Activated naive CD8-positive, alpha-beta T cell treated with anti-CD3 and anti-CD28 coated beads for 36 hours (primary cell): ENCODE measurements at regions not wholly inside any gene's neighbourhood (a gene's known extent, or its start where the extent isn't known, plus 50 kb on each side); places are given as distances from the start of the nearest gene placed in this dataset.

ENCODE experiments used
- DNase-seq: peaks from one replicate; pipeline ENCODE4 v3.0.0; 2021
- H3K27ac Mint-ChIP-seq: one replicate; pipeline ENCODE4 v1.8.0; 2022; ENCODE audit warnings: mild to moderate bottlenecking, moderate library complexity, mixed read lengths
- H3K27me3 Mint-ChIP-seq: one replicate; pipeline ENCODE4 v1.8.0; 2022; ENCODE audit warnings: mild to moderate bottlenecking, mixed read lengths
- H3K36me3 Mint-ChIP-seq: one replicate; pipeline ENCODE4 v1.8.0; 2021; ENCODE audit warnings: mild to moderate bottlenecking, mixed read lengths
- H3K4me1 Mint-ChIP-seq: one replicate; pipeline ENCODE4 v1.8.0; 2021; ENCODE audit warnings: mixed read lengths
- H3K4me3 Mint-ChIP-seq: one replicate; pipeline ENCODE4 v1.8.0; 2022; ENCODE audit warnings: mild to moderate bottlenecking, moderate library complexity, mixed read lengths
- H3K9me3 Mint-ChIP-seq: one replicate; pipeline ENCODE4 v1.8.0; 2022; ENCODE audit warnings: mixed read lengths

DNA sequence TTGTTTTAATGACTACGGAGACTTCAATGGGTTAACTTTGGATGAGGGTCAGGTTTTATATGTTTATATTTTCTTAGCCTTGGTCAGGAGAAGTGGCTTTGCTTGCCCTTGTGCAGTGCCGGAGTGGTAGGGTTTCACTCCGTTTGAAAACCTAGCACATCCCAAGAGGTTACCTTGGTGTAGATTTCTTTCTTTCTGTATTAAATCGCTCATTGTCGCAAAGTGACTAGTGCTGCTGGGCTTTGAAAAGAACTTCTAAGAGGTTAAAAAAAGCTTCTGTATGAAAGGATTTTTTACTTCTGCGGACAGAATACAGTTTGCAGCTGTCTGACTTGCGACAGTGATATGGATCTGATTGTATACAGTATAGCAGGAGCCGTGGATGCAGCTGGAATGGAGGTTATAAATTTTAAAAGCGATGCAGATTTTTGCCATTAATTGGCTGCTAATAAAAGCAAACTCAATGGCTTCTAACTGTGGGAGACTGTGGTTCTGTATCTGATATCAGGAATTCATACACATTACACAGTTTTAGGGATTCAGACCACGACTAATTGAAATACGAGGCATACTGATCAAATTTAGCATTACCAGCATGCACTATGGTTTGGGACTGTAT, 340.9 kb upstream of the PITX2 start:
- no peaks in the 10 kb centered on the region for H3K4me1 Mint-ChIP-seq
- DNase-seq: no peak
- H3K9me3 Mint-ChIP-seq: no peaks in the 10 kb centered on the region
- H3K4me3 Mint-ChIP-seq: no peak overlapping the region
- H3K27ac Mint-ChIP-seq: no peak overlapping the region
- H3K27me3 Mint-ChIP-seq: no peaks in the 10 kb centered on the region
- no peaks in the 10 kb centered on the region for H3K36me3 Mint-ChIP-seq

DNA sequence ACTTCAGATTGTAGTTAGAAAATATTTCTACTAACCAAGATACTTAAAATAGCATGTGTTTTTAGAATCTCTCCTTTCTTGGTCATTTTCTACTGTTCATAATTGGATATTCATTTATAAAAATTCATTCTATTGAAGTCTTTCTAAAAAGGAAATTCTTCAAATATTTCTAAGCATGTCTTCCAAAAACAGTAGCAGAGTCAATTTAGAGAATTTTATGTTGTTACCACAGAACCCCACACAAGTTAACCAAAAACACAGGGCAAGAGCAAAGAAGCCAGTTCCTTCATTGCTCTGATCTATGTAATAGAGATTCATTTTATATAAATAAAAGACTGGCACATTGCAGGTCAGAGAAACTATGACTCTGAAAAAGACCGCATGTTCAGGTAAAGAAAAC, 345.1 kb upstream of the PITX2 start:
- Mint-ChIP-seq H3K36me3 (no peaks in the 10 kb centered on the region), H3K27me3 (no peaks in the 10 kb centered on the region), H3K27ac (no peak overlapping the region), H3K4me3 (no peak overlapping the region), H3K9me3 (no peaks in the 10 kb centered on the region), H3K4me1 (no peaks in the 10 kb centered on the region)
- no peak for DNase-seq

DNA sequence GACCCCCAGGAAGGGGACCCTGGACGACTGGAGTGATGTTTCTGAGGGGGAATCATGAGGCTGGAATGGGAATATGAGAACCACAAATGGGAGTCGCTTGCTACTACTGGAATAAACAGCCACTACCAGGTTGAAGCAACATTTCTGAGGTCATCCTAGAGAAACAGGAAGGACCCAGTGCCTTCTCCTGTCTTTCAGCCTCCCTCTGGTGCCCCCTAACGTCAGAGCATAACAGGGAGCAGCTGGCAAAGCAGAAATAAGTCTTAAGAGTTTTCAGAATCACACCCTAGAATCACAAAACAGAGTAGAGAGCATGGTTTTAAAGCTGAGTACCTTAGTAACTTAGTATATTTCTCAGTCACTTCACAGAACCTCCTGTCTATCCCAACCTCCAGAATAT, 347.8 kb upstream of the PITX2 start:
- Mint-ChIP-seq H3K27me3 (no peaks in the 10 kb centered on the region), H3K27ac (no peak overlapping the region), H3K9me3 (no peaks in the 10 kb centered on the region), H3K4me3 (no peak overlapping the region), H3K36me3 (no peaks in the 10 kb centered on the region), H3K4me1 (no peaks in the 10 kb centered on the region)
- no peak for DNase-seq

DNA sequence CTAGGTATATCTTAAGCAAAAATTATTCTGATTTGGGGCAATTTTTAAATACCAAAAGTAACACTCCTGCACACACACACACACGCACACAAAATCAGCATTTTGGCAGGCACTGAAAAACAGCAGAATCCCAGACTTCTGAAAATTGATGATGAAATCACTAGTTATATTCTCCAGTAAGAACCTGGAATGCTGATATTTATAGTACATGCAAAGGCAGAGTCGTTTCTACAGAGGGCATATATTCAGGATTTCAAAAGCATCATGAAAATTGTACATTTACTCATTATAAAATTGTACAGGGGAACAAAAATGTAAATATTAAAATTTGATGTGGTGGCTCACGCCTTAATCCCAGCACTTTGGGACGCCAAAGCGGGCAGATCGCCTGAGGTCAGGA, 352.5 kb upstream of the PITX2 start:
- no peaks in the 10 kb centered on the region for H3K4me1 Mint-ChIP-seq
- H3K36me3 Mint-ChIP-seq: no peaks in the 10 kb centered on the region
- no peak for DNase-seq
- no peaks in the 10 kb centered on the region for H3K27me3 Mint-ChIP-seq
- no peak overlapping the region for H3K27ac Mint-ChIP-seq
- no peak overlapping the region for H3K4me3 Mint-ChIP-seq
- peaks cover 2% of the 10 kb centered on the region for H3K9me3 Mint-ChIP-seq

DNA sequence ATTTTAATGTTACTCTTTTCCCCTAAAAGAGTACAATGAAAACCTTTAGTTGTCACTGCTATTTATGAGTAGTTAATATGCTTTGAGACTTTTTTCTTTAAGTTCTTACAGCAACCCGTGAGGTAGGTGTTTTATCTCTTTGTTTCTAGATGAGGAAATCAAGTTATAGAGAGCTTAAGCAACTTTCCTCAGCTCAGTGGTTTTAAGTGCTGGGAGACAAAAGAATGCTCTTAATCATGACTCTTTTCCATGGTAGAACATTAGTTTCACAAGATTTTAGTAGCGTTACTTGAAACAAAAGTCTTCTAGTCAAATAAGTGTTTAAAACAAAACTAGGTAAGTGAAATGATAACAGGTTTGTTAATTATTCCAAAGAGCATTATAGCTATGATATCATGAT, 354.7 kb upstream of the PITX2 start:
- no peak for DNase-seq
- Mint-ChIP-seq H3K27me3 (no peaks in the 10 kb centered on the region), H3K4me3 (no peak overlapping the region), H3K36me3 (no peaks in the 10 kb centered on the region), H3K4me1 (no peaks in the 10 kb centered on the region), H3K27ac (no peak overlapping the region), H3K9me3 (peaks cover 2% of the 10 kb centered on the region)

DNA sequence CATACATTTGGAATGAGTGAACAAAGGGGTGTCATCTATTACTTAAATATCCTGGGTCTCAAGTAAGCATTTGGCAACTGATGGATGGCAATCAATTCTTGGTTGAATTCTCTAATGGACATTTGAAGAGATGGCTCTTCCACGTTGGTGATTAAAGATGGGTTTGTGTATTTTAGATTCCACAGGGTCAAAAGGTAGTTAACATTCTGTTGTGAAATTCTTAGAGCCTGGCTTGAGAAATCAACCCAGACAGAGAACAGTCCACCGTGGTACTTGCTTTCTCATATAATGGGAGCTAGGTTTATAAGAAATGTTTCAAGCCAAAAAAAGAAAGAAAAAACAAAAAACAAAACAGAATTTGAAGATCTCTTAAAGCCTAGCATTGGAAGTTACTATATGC, 355.9 kb upstream of the PITX2 start:
- Mint-ChIP-seq H3K4me1 (no peaks in the 10 kb centered on the region), H3K36me3 (no peaks in the 10 kb centered on the region), H3K27ac (no peak overlapping the region), H3K27me3 (no peaks in the 10 kb centered on the region), H3K4me3 (no peak overlapping the region), H3K9me3 (peaks cover 2% of the 10 kb centered on the region)
- DNase-seq: no peak

DNA sequence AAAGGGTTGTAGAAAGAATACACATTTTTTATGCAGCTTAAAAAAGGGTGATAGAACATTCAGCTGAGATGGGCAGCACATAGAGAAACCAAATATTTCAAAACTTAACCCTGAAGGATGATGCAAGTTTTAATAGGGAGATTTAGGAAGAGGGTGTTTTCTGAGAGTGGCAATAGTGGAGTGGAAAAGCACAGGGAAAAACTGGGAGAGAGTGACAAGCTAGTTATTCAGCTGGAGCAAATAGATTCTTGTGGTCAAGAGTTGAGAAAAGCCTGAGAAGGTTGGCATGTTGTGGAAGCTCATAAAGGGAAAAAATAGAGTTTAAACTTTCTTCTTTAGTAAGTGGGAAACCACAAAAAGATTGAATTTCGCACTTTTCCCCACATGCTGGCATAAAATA, 359.6 kb upstream of the PITX2 start:
- Mint-ChIP-seq H3K27ac (no peak overlapping the region), H3K4me3 (no peak overlapping the region), H3K27me3 (no peaks in the 10 kb centered on the region), H3K36me3 (no peaks in the 10 kb centered on the region), H3K4me1 (no peaks in the 10 kb centered on the region), H3K9me3 (peaks cover 2% of the 10 kb centered on the region)
- DNase-seq: no peak

DNA sequence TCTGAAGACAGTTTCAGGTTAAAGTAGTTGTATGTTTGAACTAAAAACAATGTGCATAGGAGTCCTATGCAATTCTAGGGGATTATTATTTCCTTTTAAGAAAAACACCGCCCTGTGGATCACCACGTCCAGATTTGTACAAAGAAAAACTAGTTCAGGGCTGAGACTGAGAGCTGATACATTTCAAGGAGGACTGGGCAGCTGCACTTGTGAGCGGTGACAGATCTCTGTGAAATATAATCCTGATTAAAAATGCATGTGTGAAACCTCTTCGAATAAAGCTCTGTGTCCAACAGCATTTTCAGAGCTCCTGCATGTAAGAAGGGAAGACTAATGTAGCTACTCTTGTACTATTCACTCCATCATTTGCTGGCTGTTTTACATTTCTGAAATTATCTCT, 365.8 kb upstream of the PITX2 start:
- H3K9me3 Mint-ChIP-seq: no peaks in the 10 kb centered on the region
- no peak for DNase-seq
- no peaks in the 10 kb centered on the region for H3K36me3 Mint-ChIP-seq
- no peaks in the 10 kb centered on the region for H3K27me3 Mint-ChIP-seq
- no peak overlapping the region for H3K4me3 Mint-ChIP-seq
- no peak overlapping the region for H3K27ac Mint-ChIP-seq
- no peaks in the 10 kb centered on the region for H3K4me1 Mint-ChIP-seq

DNA sequence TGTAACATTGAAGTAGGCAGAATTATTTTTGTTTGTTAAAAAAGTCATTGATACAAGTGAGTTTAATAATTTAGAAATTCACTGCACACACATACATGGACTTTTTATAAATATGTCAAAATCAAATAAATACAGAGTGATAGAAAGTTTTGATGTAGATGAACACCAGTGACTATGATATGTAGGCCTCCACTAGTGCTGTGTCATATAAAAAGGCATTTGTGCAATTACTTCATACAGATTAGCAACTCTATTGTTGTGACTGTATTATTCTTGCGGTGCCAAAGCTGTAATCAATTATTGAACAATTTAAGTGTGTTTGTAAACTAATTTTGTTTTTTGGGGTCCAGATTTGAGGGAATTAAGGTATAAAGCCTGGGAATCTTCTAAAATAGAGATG, 366.2 kb upstream of the PITX2 start:
- H3K36me3 Mint-ChIP-seq: no peaks in the 10 kb centered on the region
- no peak overlapping the region for H3K4me3 Mint-ChIP-seq
- no peaks in the 10 kb centered on the region for H3K27me3 Mint-ChIP-seq

DNA sequence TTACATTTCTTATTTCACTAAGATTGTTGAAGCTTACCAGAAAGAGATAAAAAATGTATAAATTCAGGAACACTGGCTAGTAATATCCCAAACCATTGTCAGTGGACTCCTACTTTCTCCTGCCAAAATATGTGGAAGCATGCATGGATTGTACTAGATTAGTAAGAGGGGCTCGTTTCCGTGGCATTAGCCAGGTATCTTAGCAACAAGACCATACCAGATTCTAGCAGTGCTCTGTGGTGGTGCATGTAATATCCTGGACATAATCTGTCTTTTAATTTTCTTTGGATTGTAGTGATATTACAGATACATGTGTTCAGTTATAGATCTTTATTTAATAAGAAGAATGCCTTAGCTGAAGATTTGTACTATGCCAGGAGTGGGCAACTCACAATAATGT, 371.9 kb upstream of the PITX2 start:
- Mint-ChIP-seq H3K9me3 (no peaks in the 10 kb centered on the region), H3K4me3 (no peak overlapping the region), H3K27ac (no peak overlapping the region), H3K4me1 (no peaks in the 10 kb centered on the region), H3K27me3 (no peaks in the 10 kb centered on the region), H3K36me3 (no peaks in the 10 kb centered on the region)
- DNase-seq: no peak

More for the DNA sequence above, 366.2 kb upstream of the PITX2 start:
- Mint-ChIP-seq H3K27ac (no peak overlapping the region), H3K9me3 (no peaks in the 10 kb centered on the region), H3K4me1 (no peaks in the 10 kb centered on the region)
- no peak for DNase-seq

DNA sequence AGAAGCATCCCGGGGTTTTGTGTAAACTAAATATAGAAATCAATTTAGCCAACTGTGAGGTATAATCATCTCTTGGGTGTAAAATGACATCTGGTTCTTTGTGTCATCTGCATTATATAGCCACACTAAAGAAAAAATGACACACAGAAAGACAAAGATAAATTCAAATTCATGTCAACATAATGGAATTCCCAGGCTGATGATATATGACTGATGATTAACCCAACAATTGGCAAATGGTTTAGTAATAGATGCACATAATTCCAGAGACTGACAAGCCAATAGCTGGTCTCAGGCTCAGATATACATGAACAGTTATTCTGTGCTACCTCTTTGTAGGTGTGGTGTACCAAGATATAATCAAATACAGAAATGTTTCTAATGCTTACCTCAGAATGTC, 375.4 kb upstream of the PITX2 start:
- H3K4me3 Mint-ChIP-seq: no peak overlapping the region
- no peaks in the 10 kb centered on the region for H3K4me1 Mint-ChIP-seq
- no peak overlapping the region for H3K27ac Mint-ChIP-seq

DNA sequence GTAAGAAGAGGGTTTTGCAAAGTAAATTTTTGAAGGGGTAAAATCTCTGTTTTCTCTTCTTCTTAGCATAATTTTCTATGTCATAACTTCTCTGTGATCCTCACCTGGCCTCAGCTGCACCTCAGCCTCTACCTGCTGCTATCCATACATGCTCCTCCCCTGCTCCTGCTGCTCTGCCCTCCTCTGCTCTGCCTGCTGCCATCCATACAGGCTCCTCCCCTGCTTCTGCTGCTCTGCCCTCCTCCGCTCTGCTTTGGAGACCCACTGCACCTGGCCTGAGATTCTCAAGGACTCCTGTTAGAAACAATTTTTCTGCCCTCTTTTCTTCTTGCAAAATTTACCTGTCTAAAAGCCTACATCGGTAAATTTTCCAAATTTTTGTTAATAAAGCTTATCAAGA, 388.6 kb upstream of the PITX2 start:
- H3K4me3 Mint-ChIP-seq: no peak overlapping the region
- H3K36me3 Mint-ChIP-seq: no peaks in the 10 kb centered on the region
- H3K27ac Mint-ChIP-seq: no peak overlapping the region
- H3K27me3 Mint-ChIP-seq: no peaks in the 10 kb centered on the region
- no peak for DNase-seq
- H3K9me3 Mint-ChIP-seq: no peaks in the 10 kb centered on the region
- no peaks in the 10 kb centered on the region for H3K4me1 Mint-ChIP-seq

More for the DNA sequence above, 375.4 kb upstream of the PITX2 start:
- no peak for DNase-seq
- H3K9me3 Mint-ChIP-seq: no peaks in the 10 kb centered on the region
- no peaks in the 10 kb centered on the region for H3K36me3 Mint-ChIP-seq
- no peaks in the 10 kb centered on the region for H3K27me3 Mint-ChIP-seq

DNA sequence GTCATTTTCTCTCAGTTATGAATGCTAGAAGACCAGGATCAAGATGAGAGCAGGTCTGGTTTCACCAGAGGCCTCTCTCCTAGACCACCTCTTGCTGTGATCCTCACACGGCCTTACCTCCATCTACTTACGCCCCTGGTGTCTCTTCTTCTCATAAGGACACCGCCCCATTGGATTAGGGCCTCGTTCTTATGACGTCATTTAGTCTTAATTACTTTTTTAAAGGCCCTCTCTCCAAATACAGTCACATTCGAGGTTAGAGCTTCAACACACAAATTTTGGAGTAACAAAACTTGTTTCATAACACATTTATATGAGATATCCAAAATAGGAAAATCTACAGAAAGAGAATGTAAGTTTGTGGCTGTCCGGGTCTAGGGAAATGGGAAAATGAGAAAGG, 391.0 kb upstream of the PITX2 start:
- Mint-ChIP-seq H3K4me3 (no peak overlapping the region), H3K27ac (no peak overlapping the region), H3K36me3 (no peaks in the 10 kb centered on the region), H3K4me1 (no peaks in the 10 kb centered on the region), H3K27me3 (no peaks in the 10 kb centered on the region), H3K9me3 (no peaks in the 10 kb centered on the region)
- no peak for DNase-seq

DNA sequence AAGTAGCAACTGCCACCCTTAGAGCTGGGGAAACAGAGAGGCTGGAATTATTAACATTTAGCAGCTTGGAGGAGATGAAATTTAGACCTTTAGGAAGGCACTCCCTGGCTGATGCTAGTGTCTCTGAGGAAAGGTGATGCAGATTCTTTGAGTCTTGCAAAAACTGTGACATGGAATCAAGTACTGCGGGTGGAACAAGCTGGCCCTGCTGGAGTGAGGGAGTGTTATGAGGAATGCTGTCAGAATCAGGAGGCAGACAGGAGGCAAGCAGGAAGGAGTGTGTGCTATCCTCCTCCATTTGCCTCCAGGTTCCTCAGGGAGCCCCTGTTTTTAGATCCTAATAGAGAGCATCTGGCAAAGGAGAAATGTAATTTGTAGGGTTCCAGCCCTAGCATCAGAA, 391.7 kb upstream of the PITX2 start:
- Mint-ChIP-seq H3K9me3 (no peaks in the 10 kb centered on the region), H3K27me3 (no peaks in the 10 kb centered on the region), H3K36me3 (no peaks in the 10 kb centered on the region), H3K4me1 (no peaks in the 10 kb centered on the region), H3K4me3 (no peak overlapping the region), H3K27ac (no peak overlapping the region)
- DNase-seq: no peak

DNA sequence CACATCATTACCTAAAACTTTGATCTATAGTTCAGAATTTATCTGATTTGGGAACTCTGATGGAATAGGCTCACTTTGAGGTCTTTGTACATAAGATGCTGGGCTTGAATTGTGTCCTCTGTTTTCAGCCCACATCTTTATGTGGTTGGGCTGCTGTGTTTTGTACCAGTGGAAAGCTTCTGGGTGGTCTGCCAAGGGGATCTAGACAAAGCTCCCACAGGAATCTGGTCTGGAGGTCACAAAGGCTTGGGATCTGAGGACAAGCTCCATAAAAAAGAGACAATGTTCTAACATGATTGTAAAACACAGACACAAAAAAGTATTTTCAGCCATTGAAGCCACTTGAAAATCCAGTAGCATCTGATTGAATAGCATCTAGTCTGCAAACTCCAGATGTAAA, 393.5 kb upstream of the PITX2 start:
- H3K27ac Mint-ChIP-seq: no peak overlapping the region
- no peaks in the 10 kb centered on the region for H3K27me3 Mint-ChIP-seq
- no peaks in the 10 kb centered on the region for H3K9me3 Mint-ChIP-seq
- no peak for DNase-seq
- no peaks in the 10 kb centered on the region for H3K4me1 Mint-ChIP-seq
- H3K36me3 Mint-ChIP-seq: no peaks in the 10 kb centered on the region
- no peak overlapping the region for H3K4me3 Mint-ChIP-seq

DNA sequence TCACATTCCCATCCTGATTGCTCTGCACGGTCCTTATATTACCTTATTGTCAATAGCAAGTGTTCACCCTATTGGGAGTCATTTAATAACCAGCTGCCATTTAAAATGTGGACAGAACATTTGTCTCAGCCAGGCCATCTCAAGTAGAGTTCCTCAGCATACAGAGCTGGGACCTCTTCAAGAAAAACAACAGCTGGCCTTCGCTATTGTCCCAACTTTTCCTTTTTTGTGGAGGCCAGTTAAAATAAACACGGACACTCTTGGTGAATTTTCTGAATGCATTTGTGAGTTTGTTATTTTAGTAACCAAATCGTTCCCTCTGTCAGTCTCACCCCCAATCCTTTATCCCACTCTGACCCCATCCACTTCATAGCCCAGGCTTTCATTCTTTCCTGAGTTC, 395.3 kb upstream of the PITX2 start:
- H3K9me3 Mint-ChIP-seq: peaks cover 1% of the 10 kb centered on the region

DNA sequence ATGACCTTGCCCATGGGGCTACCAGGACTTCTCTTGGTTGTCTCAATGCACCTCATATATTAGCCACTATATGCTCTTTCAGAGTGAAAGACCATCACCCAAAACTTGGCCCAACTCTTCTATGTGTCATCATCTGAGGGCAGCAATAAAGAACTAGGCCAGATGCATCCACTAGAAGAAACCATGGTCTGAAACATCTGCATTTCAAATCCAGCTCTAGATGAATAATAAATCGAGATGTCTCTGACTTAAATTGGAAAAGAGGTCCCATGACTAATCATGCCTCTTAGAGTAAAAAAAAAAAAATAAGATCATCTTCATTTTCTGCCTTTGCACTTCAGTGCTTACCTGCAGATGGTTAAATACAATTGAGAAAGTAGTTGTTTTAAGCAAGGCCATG, 397.6 kb upstream of the PITX2 start:
- Mint-ChIP-seq H3K4me3 (no peak overlapping the region), H3K27ac (no peak overlapping the region), H3K27me3 (no peaks in the 10 kb centered on the region), H3K9me3 (peaks cover 1% of the 10 kb centered on the region), H3K4me1 (no peaks in the 10 kb centered on the region), H3K36me3 (no peaks in the 10 kb centered on the region)
- DNase-seq: no peak

More for the DNA sequence above, 395.3 kb upstream of the PITX2 start:
- Mint-ChIP-seq H3K4me3 (no peak overlapping the region), H3K27ac (no peak overlapping the region), H3K4me1 (no peaks in the 10 kb centered on the region), H3K27me3 (no peaks in the 10 kb centered on the region), H3K36me3 (no peaks in the 10 kb centered on the region)
- DNase-seq: no peak
